HepG2 (cell line): ENCODE measurements at regions not wholly inside any gene's neighbourhood (a gene's known extent, or its start where the extent isn't known, plus 50 kb on each side); places are given as distances from the start of the nearest gene placed in this dataset.

Source experiments
- ATAC-seq: fragments of 200-7000 bp; cut with Tn5 transposase; 3 replicates; pipeline ENCODE4 v1.9.1; 2020; ENCODE audit warnings: mild to moderate bottlenecking, moderate library complexity
- BruUV-seq: library from RNA; stranded (reverse); fragments of 400-500 nt; replicated peaks from 2 replicates; lab custom pipeline; 2021; lab: Mats Ljungman, UMichigan
- CTCF ChIA-PET: fragments of 300-600 bp; formaldehyde crosslinking; extraction: SDS; loops from one replicate; lab custom pipeline; 2021; ENCODE audit warnings: low total read pairs, inconsistent platforms, low intra/inter-chr PET ratio; lab: Yijun Ruan, JAX
- POLR2A ChIA-PET: fragments of 350-600 bp; sonication (Branson Sonifier 250); formaldehyde crosslinking; loops from one replicate; lab custom pipeline; 2020; ENCODE audit warnings: antibody characterized with exemption, inconsistent platforms; lab: Yijun Ruan, JAX
- DNase-seq: peaks from one replicate; pipeline ENCODE4 v3.0.0-alpha.2; 2015; ENCODE audit warnings: low spot score
- FAIRE-seq: peaks from 3 replicates; lab custom pipeline; 2011; peaks lifted over from hg19 to GRCh38; lab: Jason Lieb, UNC
- H2AFZ ChIP-seq: one replicate; pipeline ENCODE4 v1.6.1; 2011; ENCODE audit warnings: low read length, inconsistent platforms
- H3K27ac ChIP-seq: fragments of 300-600 bp; 3 replicates; pipeline ENCODE4 v1.8.0; 2011; ENCODE audit warnings: mixed run types, mild to moderate bottlenecking, mixed read lengths, low read length, inconsistent platforms; ENCODE audit not compliant: insufficient read depth; ENCODE audit errors: extremely low read length
- H3K27me3 ChIP-seq, 2 experiments: fragments of 200-600 bp in 1 of 2; 2 replicates in 1 of 2; 3 replicates in 1 of 2; pipeline versions ENCODE4 v1.6.0 to v1.8.0; 2011; ENCODE audit warnings: low read length in 2 of 2, mild to moderate bottlenecking in 2 of 2, moderate library complexity in 2 of 2, inconsistent platforms in 1 of 2; ENCODE audit not compliant: insufficient read depth in 2 of 2, control insufficient read depth in 1 of 2
- H3K36me3 ChIP-seq, 2 experiments: fragments of 200-600 bp in 1 of 2; replicated peaks in 1 of 2; 2 replicates in 1 of 2; 3 replicates in 1 of 2; pipeline versions ENCODE4 v1.5.1 to v1.8.0; 2011; ENCODE audit warnings: low read length in 2 of 2, inconsistent platforms in 1 of 2; ENCODE audit not compliant: insufficient read depth in 2 of 2, control insufficient read depth in 1 of 2
- H3K4me1 ChIP-seq: 2 replicates; pipeline ENCODE4 v1.5.1; 2012; ENCODE audit warnings: low read length, inconsistent platforms; ENCODE audit not compliant: insufficient read depth
- H3K4me2 ChIP-seq: 2 replicates; pipeline ENCODE4 v1.6.0; 2011; ENCODE audit warnings: low read depth, low read length, inconsistent platforms
- H3K4me3 ChIP-seq, 3 experiments: fragments of 200-600 bp in 1 of 3; sonication (generic), shearing (Covaris generic) in 1 of 3; replicated peaks in 1 of 3; 2 replicates each; pipeline ENCODE4 v1.5.1; 2011 to 2016; ENCODE audit warnings: low read length in 3 of 3, inconsistent platforms in 2 of 3, low read depth in 2 of 3, mild to moderate bottlenecking in 2 of 3, control low read depth in 1 of 3, mixed read lengths in 1 of 3; ENCODE audit not compliant: insufficient read depth in 1 of 3
- H3K79me2 ChIP-seq: one replicate; pipeline ENCODE4 v1.6.1; 2011; ENCODE audit warnings: low read length, inconsistent platforms; ENCODE audit not compliant: insufficient read depth
- H3K9ac ChIP-seq: 2 replicates; pipeline ENCODE4 v1.6.0; 2011; ENCODE audit warnings: mild to moderate bottlenecking, low read depth, low read length, inconsistent platforms; ENCODE audit not compliant: insufficient read depth
- H3K9me3 ChIP-seq: 2 replicates; pipeline ENCODE4 v1.5.1; 2012; ENCODE audit warnings: mild to moderate bottlenecking, low read length
- H4K20me1 ChIP-seq: 2 replicates; pipeline ENCODE4 v1.6.0; 2011; ENCODE audit warnings: inconsistent platforms, mild to moderate bottlenecking, low read length, moderate library complexity; ENCODE audit not compliant: insufficient read depth
- FOXA3 ChIP-seq: IDR thresholded peaks from 2 replicates; pipeline ENCODE4 v1.6.1; 2016; ENCODE audit warnings: missing genetic modification reagents, missing compliant biosample characterization
- HNRNPLL ChIP-seq: fragments of 200-400 bp; formaldehyde crosslinking; IDR thresholded peaks from 2 replicates; pipeline ENCODE4 v1.6.1; 2017; ENCODE audit warnings: mild to moderate bottlenecking, low read depth, low read length; ENCODE audit not compliant: poor library complexity, severe bottlenecking
- SKIL ChIP-seq: sonication (generic); formaldehyde crosslinking; IDR thresholded peaks from 2 replicates; pipeline ENCODE4 v1.8.0; 2022; ENCODE audit warnings: missing genetic modification reagents, mild to moderate bottlenecking, moderate library complexity, borderline replicate concordance
- SUZ12 ChIP-seq: fragments of 150-350 bp; IDR thresholded peaks from 2 replicates; pipeline ENCODE4 v1.6.1; 2014; ENCODE audit warnings: low read depth, low read length
- ZKSCAN1 ChIP-seq: fragments of 150-350 bp; IDR thresholded peaks from 2 replicates; pipeline ENCODE4 v1.6.1; 2014; ENCODE audit warnings: low read length
- ZNF672 ChIP-seq: sonication (generic); formaldehyde crosslinking; IDR thresholded peaks from 2 replicates; pipeline ENCODE4 v1.8.1; 2022; ENCODE audit warnings: missing genetic modification reagents
- ZNF704 ChIP-seq: sonication (generic); formaldehyde crosslinking; IDR thresholded peaks from 2 replicates; pipeline ENCODE4 v1.8.1; 2023; ENCODE audit warnings: mild to moderate bottlenecking, inconsistent platforms, moderate library complexity, missing genetic modification reagents, borderline replicate concordance
- ZNF879 ChIP-seq: sonication (generic); formaldehyde crosslinking; IDR thresholded peaks from 2 replicates; pipeline ENCODE4 v1.8.1; 2023; ENCODE audit warnings: missing genetic modification reagents
- WGBS: methylation state at CpG from one replicate; pipeline ENCODE4 v1.1.6; 2017; ENCODE audit warnings: low lambda C conversion rate; 5-methylcytosine and 5-hydroxymethylcytosine counted together
- in situ Hi-C: cut with HindIII; loops from 2 replicates; pipeline ENCODE4 v1.10.0; 2017; ENCODE audit warnings: low pct_unique_long_range_greater_than_20kb; ENCODE audit not compliant: extremely low pct_ligation_motif_present
- intact Hi-C: fragments of 100-400 bp; cut with micrococcal nuclease; formaldehyde crosslinking; loops from one replicate; pipeline ENCODE4 v1.10.0; 2022; ENCODE audit not compliant: unreplicated experiment
- TF ChIP-seq, protein P1 (sequence below): sonication (generic); formaldehyde crosslinking; IDR thresholded peaks from 2 replicates; pipeline ENCODE4 v1.4.0; 2020; ENCODE audit warnings: mild to moderate bottlenecking, missing genetic modification reagents

- no peak for TF ChIP-seq SKIL (CRISPR knock-in tag)
These were observed 263.6 kb downstream of the UACA start (continued) for GRCh38 chr15:70499791-70500190.

DNA sequence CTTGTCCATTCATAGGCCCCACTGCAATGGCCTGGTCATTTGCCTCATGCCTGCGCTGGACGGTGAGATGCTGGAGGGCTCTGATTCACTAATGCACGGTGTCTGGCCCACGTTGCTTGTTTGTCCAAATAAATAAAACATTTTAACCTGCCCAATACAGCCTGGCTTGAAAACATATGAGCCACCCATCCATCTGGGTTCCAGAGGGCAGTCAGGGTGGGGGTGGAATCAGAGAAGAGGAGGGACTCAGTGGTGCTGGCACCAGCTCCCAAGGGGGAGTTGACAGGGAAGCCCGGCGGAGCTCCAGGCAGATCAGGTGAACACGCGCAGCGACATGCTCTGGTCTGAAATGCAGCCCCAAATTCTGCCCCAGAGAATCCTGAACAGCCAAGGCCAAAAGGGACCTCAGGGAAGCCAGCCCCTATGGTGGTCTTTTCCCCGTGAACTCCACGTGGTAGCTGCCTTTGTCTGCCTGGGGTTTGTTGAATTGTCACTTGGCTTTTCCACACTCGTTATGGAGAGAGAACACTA, 265.2 kb downstream of the UACA start:
- in situ Hi-C loops: no loop called here
- no peak overlapping the region for H3K4me2 ChIP-seq
- TF ChIP-seq SKIL (CRISPR knock-in tag) (no peak), HNRNPLL (no peak), SUZ12 (no peak), ZKSCAN1 (no peak), ZNF879 (CRISPR knock-in tag) (no peak), ZNF704 (no peak), ZNF672 (CRISPR knock-in tag) (no peak), FOXA3 (CRISPR knock-in tag) (no peak)
- TF ChIP-seq, protein P1, sequence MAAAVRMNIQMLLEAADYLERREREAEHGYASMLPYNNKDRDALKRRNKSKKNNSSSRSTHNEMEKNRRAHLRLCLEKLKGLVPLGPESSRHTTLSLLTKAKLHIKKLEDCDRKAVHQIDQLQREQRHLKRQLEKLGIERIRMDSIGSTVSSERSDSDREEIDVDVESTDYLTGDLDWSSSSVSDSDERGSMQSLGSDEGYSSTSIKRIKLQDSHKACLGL (CRISPR knock-in tag): no peak
- TF ChIP-seq, all 625 proteins: peak for 0
- H3K36me3 ChIP-seq: no peaks in the 10 kb centered on the region
- ChIA-PET POLR2A (no interaction called here), CTCF (no interaction called here)
- DNase-seq: no peak
- WGBS: 50% methylated on average over 8 of the region's 12 CpGs
- BruUV-seq: no TSS peak
- intact Hi-C loops: no loop called here
- no peak overlapping the region for H2AFZ ChIP-seq
- peaks cover 15% of the 10 kb centered on the region for H3K4me1 ChIP-seq
- no peak overlapping the region for H3K27ac ChIP-seq
- no peaks in the 10 kb centered on the region; the same call in 1 of the 2 replicates for H4K20me1 ChIP-seq
- H3K4me3 ChIP-seq: no peak overlapping the region
- no peaks in the 10 kb centered on the region for H3K9me3 ChIP-seq
- no peak for ATAC-seq
- H3K79me2 ChIP-seq: no peaks in the 10 kb centered on the region
- H3K9ac ChIP-seq: no peak overlapping the region
- FAIRE-seq: no peak
- H3K27me3 ChIP-seq: peaks cover 2 to 15% of the 10 kb centered on the region in 2 experiments; a peak in 4 of 5 replicates
